RCC 7860 (cell line): ENCODE measurements at regions not wholly inside any gene's neighbourhood (a gene's known extent, or its start where the extent isn't known, plus 50 kb on each side); places are given as distances from the start of the nearest gene placed in this dataset.

Experiments
- DNase-seq: peaks from one replicate; pipeline ENCODE4 v3.0.0-alpha.2; 2015; ENCODE audit warnings: low spot score
- FAIRE-seq: peaks from 2 replicates; lab custom pipeline; 2012; peaks lifted over from hg19 to GRCh38; lab: Jason Lieb, UNC

- DNase-seq, result no peak
Observed at GRCh38 chr7:36086571-36086970, 66.5 kb upstream of the EEPD1 start.

GRCh38 chr7:36088553-36088952 lies 64.5 kb upstream of the EEPD1 start:
- DNase-seq, result no peak
- FAIRE-seq, result no peak

More at GRCh38 chr7:36086571-36086970, 66.5 kb upstream of the EEPD1 start:
- no peak for FAIRE-seq

GRCh38 chr7:36088966-36089365 lies 64.1 kb upstream of the EEPD1 start:
- DNase-seq, result no peak
- FAIRE-seq, result no peak

- FAIRE-seq, result no peak
- DNase-seq, result peak; percentile 50
Observed at GRCh38 chr7:36090976-36091873, 61.8 kb upstream of the EEPD1 start.

- no peak for FAIRE-seq
- DNase-seq, result no peak
Observed at GRCh38 chr7:36091874-36092176, 61.2 kb upstream of the EEPD1 start.

GRCh38 chr7:36092221-36092771 lies 60.8 kb upstream of the EEPD1 start:
- DNase-seq (no peak), FAIRE-seq (no peak)

GRCh38 chr7:36096460-36097095 lies 56.5 kb upstream of the EEPD1 start:
- no peak for FAIRE-seq
- no peak for DNase-seq

GRCh38 chr7:36098096-36098495 lies 55.0 kb upstream of the EEPD1 start:
- no peak for DNase-seq
- FAIRE-seq, result no peak

GRCh38 chr7:36100226-36100625 lies 52.8 kb upstream of the EEPD1 start:
- FAIRE-seq, result no peak
- DNase-seq, result no peak

- FAIRE-seq (no peak), DNase-seq (no peak)
Observed at GRCh38 chr7:36100634-36101033, 52.4 kb upstream of the EEPD1 start.
